Adrenal gland (tissue), 9 donors: ENCODE measurements at regions not wholly inside any gene's neighbourhood (a gene's known extent, or its start where the extent isn't known, plus 50 kb on each side); places are given as distances from the start of the nearest gene placed in this dataset.

Experiments used
- DNase-seq, 7 donors: peaks; one replicate each; pipeline ENCODE4 v3.0.0-alpha.2; 2019 to 2020
- H3K27ac ChIP-seq, 5 donors: fragments of 200-600 bp; sonication (generic) in 4 of 5; 1 replicate in 3 of 5; 2 replicates in 2 of 5; pipeline versions ENCODE4 v1.5.1 to v1.8.0; 2016 to 2020; ENCODE audit warnings: mild to moderate bottlenecking in 1 of 5
- H3K27me3 ChIP-seq: fragments of 200-600 bp; 2 replicates; pipeline ENCODE4 v1.8.0; 2021
- H3K36me3 ChIP-seq, 2 donors: fragments of 200-600 bp; replicated peaks in 1 of 2; 1 replicate in 1 of 2; 2 replicates in 1 of 2; pipeline versions ENCODE4 v1.5.1 to v1.8.0; 2018 to 2022
- H3K4me1 ChIP-seq, 2 donors: fragments of 200-600 bp; replicated peaks in 1 of 2; 1 replicate in 1 of 2; 2 replicates in 1 of 2; pipeline versions ENCODE4 v1.5.1 to v1.8.0; 2018 to 2021
- H3K4me3 ChIP-seq, 4 donors: fragments of 200-600 bp; sonication (generic) in 3 of 4; one replicate each; pipeline ENCODE4 v1.5.1; 2016 to 2018
- H3K9me3 ChIP-seq, 3 donors: fragments of 200-600 bp; sonication (generic) in 1 of 3; replicated peaks in 1 of 3; 1 replicate in 2 of 3; 2 replicates in 1 of 3; pipeline versions ENCODE4 v1.5.1 to v1.8.0; 2016 to 2021
- CTCF ChIP-seq, 6 experiments: fragments of 450-650 bp in 4 of 6; fragments of 200-600 bp in 2 of 6; sonication (generic) in 1 of 6; IDR thresholded peaks; 1 replicate in 5 of 6; 2 replicates in 1 of 6; pipeline versions ENCODE4 v1.5.1 to v1.8.0; 2016 to 2021; ENCODE audit warnings: antibody characterized with exemption in 6 of 6, mild to moderate bottlenecking in 2 of 6, moderate library complexity in 1 of 6
- POLR2A ChIP-seq, 2 donors: fragments of 450-650 bp; IDR thresholded peaks; one replicate each; pipeline ENCODE4 v1.6.1; 2017; ENCODE audit warnings: antibody characterized with exemption in 2 of 2, mild to moderate bottlenecking in 2 of 2, moderate library complexity in 1 of 2
- WGBS, 4 donors: extraction: QIAGEN DNeasy Blood & Tissue Kit in 2 of 4; methylation state at CpG; one replicate each; pipeline versions ENCODE4 v1.1.5 to v1.1.7; 2013 to 2017; 5-methylcytosine and 5-hydroxymethylcytosine counted together
- intact Hi-C, 2 donors: fragments of 100-400 bp; cut with DNase I; formaldehyde crosslinking; loops; one replicate each; pipeline versions ENCODE4 v1.14.1 to v1.15.0; 2022 to 2023
- donor health status: healthy with polysubstance abuse.
- donor health status: Bipolar disorder and iron deficiency.
- donor health status: DM: yes; HTN: yes; CAD: no.
- donor health status: DM: no; HTN: no; CAD: no.
- donor health status: DM: no; HTN: no; CAD: no.

- intact Hi-C loops: no loop called here
- WGBS, 4 donors: 70 to 75% (median 73%) methylated on average over 7 to 9 of the region's 9 CpGs
- TF ChIP-seq POLR2A (IDR thresholded peaks at IDR 0.05): no peak
- TF ChIP-seq CTCF (IDR thresholded peaks at IDR 0.05): no peak
- no peaks in the 10 kb centered on the region for H3K4me1 ChIP-seq
- no peak overlapping the region for H3K27ac ChIP-seq
- H3K9me3 ChIP-seq: no peaks in the 10 kb centered on the region
- no peak overlapping the region for H3K4me3 ChIP-seq
- H3K36me3 ChIP-seq: no peaks in the 10 kb centered on the region
- H3K27me3 ChIP-seq: no peaks in the 10 kb centered on the region
- peak in 1 of 7 donors; percentile 76 for DNase-seq
These were observed 76.1 kb downstream of the ISG20 start for GRCh38 chr15:88714782-88715372.

- Histone ChIP-seq H3K27ac (no peak overlapping the region), H3K9me3 (no peaks in the 10 kb centered on the region), H3K4me1 (no peaks in the 10 kb centered on the region), H3K4me3 (no peak overlapping the region), H3K27me3 (no peaks in the 10 kb centered on the region), H3K36me3 (no peaks in the 10 kb centered on the region)
- WGBS, 4 donors: 83 to 94% (median 85%) methylated on average over 15 to 20 of the region's 20 CpGs
- no peak for TF ChIP-seq CTCF (IDR thresholded peaks at IDR 0.05)
- TF ChIP-seq POLR2A (IDR thresholded peaks at IDR 0.05): no peak
- peak in 1 of 7 donors; percentile 39 for DNase-seq
- intact Hi-C loops: no loop called here
These were observed 77.9 kb downstream of the ISG20 start for GRCh38 chr15:88716543-88717381.

- WGBS, 4 donors: 67 to 73% (median 68%) methylated on average over 13 of the region's 13 CpGs
- no peak overlapping the region for H3K27ac ChIP-seq
These were observed 78.7 kb downstream of the ISG20 start for GRCh38 chr15:88717382-88718031.

More at GRCh38 chr15:88717382-88718031, 78.7 kb downstream of the ISG20 start:
- H3K4me3 ChIP-seq: no peak overlapping the region
- no peaks in the 10 kb centered on the region for H3K27me3 ChIP-seq
- H3K36me3 ChIP-seq: no peaks in the 10 kb centered on the region
- H3K9me3 ChIP-seq: no peaks in the 10 kb centered on the region
- DNase-seq: no peak
- intact Hi-C loops: no loop called here
- H3K4me1 ChIP-seq: no peaks in the 10 kb centered on the region
- TF ChIP-seq CTCF (IDR thresholded peaks at IDR 0.05) (no peak), POLR2A (IDR thresholded peaks at IDR 0.05) (no peak)
